Calu3 (cell line): ENCODE measurements at regions not wholly inside any gene's neighbourhood (a gene's known extent, or its start where the extent isn't known, plus 50 kb on each side); places are given as distances from the start of the nearest gene placed in this dataset.

Source experiments
- BruUV-seq: library from RNA; stranded (reverse); fragments of 400-500 nt; replicated peaks from 2 replicates; lab custom pipeline; 2021; lab: Mats Ljungman, UMichigan
- CTCF ChIA-PET: fragments of 300-600 bp; sonication (Branson Sonifier 250); formaldehyde crosslinking; loops from one replicate; lab custom pipeline; 2022; ENCODE audit warnings: antibody characterized with exemption; lab: Charles Lee
- DNase-seq: peaks from one replicate; pipeline ENCODE4 v3.0.0; 2022
- H3K27ac Mint-ChIP-seq: one replicate; pipeline ENCODE4 v1.8.0; 2022; ENCODE audit warnings: mixed read lengths; ENCODE audit not compliant: unreplicated experiment
- H3K27me3 Mint-ChIP-seq: one replicate; pipeline ENCODE4 v1.8.0; 2022; ENCODE audit warnings: mixed read lengths; ENCODE audit not compliant: unreplicated experiment
- H3K36me3 Mint-ChIP-seq: one replicate; pipeline ENCODE4 v1.8.0; 2022; ENCODE audit warnings: mild to moderate bottlenecking, moderate library complexity, mixed read lengths; ENCODE audit not compliant: insufficient read depth, unreplicated experiment
- H3K4me1 Mint-ChIP-seq: one replicate; pipeline ENCODE4 v1.8.0; 2022; ENCODE audit warnings: mild to moderate bottlenecking, low read depth, mixed read lengths; ENCODE audit not compliant: unreplicated experiment
- H3K4me3 Mint-ChIP-seq: one replicate; pipeline ENCODE4 v1.8.0; 2022; ENCODE audit warnings: mild to moderate bottlenecking, low read depth, moderate library complexity, mixed read lengths; ENCODE audit not compliant: unreplicated experiment
- H3K9me3 Mint-ChIP-seq: one replicate; pipeline ENCODE4 v1.8.0; 2022; ENCODE audit warnings: low read depth, mixed read lengths; ENCODE audit not compliant: unreplicated experiment
- intact Hi-C: fragments of 100-400 bp; cut with micrococcal nuclease; formaldehyde crosslinking; loops from one replicate; pipeline ENCODE4 v1.10.0; 2022; ENCODE audit not compliant: unreplicated experiment
- TF ChIP-seq, protein P1 (sequence below): fragments of 200-600 bp; IDR thresholded peaks from one replicate; pipeline ENCODE4 v1.8.0; 2022; ENCODE audit warnings: antibody characterized with exemption; ENCODE audit not compliant: unreplicated experiment

GRCh38 chr9:73799446-73799845 lies 647.8 kb downstream of the ANXA1 start:
- BruUV-seq = no TSS peak
- peaks cover 4% of the 10 kb centered on the region for H3K9me3 Mint-ChIP-seq
- no peaks in the 10 kb centered on the region for H3K4me1 Mint-ChIP-seq
- no peak overlapping the region for H3K4me3 Mint-ChIP-seq
- no peaks in the 10 kb centered on the region for H3K36me3 Mint-ChIP-seq
- intact Hi-C loops = no loop called here
- TF ChIP-seq, protein P1, sequence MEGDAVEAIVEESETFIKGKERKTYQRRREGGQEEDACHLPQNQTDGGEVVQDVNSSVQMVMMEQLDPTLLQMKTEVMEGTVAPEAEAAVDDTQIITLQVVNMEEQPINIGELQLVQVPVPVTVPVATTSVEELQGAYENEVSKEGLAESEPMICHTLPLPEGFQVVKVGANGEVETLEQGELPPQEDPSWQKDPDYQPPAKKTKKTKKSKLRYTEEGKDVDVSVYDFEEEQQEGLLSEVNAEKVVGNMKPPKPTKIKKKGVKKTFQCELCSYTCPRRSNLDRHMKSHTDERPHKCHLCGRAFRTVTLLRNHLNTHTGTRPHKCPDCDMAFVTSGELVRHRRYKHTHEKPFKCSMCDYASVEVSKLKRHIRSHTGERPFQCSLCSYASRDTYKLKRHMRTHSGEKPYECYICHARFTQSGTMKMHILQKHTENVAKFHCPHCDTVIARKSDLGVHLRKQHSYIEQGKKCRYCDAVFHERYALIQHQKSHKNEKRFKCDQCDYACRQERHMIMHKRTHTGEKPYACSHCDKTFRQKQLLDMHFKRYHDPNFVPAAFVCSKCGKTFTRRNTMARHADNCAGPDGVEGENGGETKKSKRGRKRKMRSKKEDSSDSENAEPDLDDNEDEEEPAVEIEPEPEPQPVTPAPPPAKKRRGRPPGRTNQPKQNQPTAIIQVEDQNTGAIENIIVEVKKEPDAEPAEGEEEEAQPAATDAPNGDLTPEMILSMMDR = no peak
- H3K27ac Mint-ChIP-seq = no peak overlapping the region
- CTCF ChIA-PET = no interaction called here
- no peak for DNase-seq
- no peaks in the 10 kb centered on the region for H3K27me3 Mint-ChIP-seq

DNA sequence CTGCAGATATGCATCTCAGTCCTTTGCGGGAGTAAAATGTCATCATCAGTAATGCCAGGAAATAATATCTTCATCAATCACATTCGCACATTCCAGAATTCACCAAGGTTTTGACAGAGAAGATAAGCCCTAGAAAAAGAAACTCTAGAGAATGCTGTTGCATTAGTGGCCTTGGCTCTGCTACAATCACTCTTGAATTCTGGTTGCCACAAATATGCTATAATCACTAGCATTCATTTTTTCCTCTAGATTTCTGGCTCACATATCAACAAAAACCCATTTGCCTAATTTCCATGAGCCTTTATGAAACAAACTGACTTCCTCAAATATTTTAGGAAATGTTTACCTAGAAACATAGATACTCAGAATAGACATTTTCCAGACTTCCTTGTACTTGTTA lies 653.4 kb downstream of the ANXA1 start:
- H3K27ac Mint-ChIP-seq = no peak overlapping the region
- TF ChIP-seq, protein P1 = no peak
- intact Hi-C loops = no loop called here
- peaks cover under 1% of the 10 kb centered on the region for H3K9me3 Mint-ChIP-seq
- H3K4me3 Mint-ChIP-seq = no peak overlapping the region
- H3K4me1 Mint-ChIP-seq = no peaks in the 10 kb centered on the region
- DNase-seq = no peak
- no TSS peak for BruUV-seq
- no peaks in the 10 kb centered on the region for H3K36me3 Mint-ChIP-seq
- no peaks in the 10 kb centered on the region for H3K27me3 Mint-ChIP-seq
- CTCF ChIA-PET = no interaction called here

GRCh38 chr9:73805853-73806458 lies 654.3 kb downstream of the ANXA1 start:
- CTCF ChIA-PET = interaction anchor here (0.6 kb wide), 1 partner anchor 175 kb away, joined by 3 read pairs; no protein-coding TSS in a partner anchor
- Mint-ChIP-seq H3K9me3 (no peaks in the 10 kb centered on the region), H3K4me3 (no peak overlapping the region), H3K27ac (no peak overlapping the region), H3K4me1 (no peaks in the 10 kb centered on the region), H3K36me3 (no peaks in the 10 kb centered on the region), H3K27me3 (no peaks in the 10 kb centered on the region)
- TF ChIP-seq, protein P1 = no peak
- intact Hi-C loops = no loop called here
- BruUV-seq = no TSS peak
- no peak for DNase-seq

- H3K36me3 Mint-ChIP-seq = no peaks in the 10 kb centered on the region
- TF ChIP-seq, protein P1 = no peak
- BruUV-seq = no TSS peak
- no peak overlapping the region for H3K27ac Mint-ChIP-seq
- intact Hi-C loops = no loop called here
- H3K4me1 Mint-ChIP-seq = no peaks in the 10 kb centered on the region
- no peaks in the 10 kb centered on the region for H3K27me3 Mint-ChIP-seq
- no peak for DNase-seq
- H3K9me3 Mint-ChIP-seq = no peaks in the 10 kb centered on the region
- H3K4me3 Mint-ChIP-seq = no peak overlapping the region
- CTCF ChIA-PET = no interaction called here
Measured at GRCh38 chr9:73806876-73807275, 655.2 kb downstream of the ANXA1 start.
